SKM-1 treated with dmso at 0.1 percent for 144 hours (cell line): ENCODE measurements at regions not wholly inside any gene's neighbourhood (a gene's known extent, or its start where the extent isn't known, plus 50 kb on each side); places are given as distances from the start of the nearest gene placed in this dataset.
"Not testable (repeated sequence)": the region's sequence is repeated elsewhere in the genome, so short reads cannot be mapped to it uniquely, and the experiment has no call there.

Experiments
- DNase-seq: peaks from one replicate; lab custom pipeline; 2025; ENCODE audit not compliant: unreplicated experiment; lab: John Stamatoyannopoulos, UW

DNA sequence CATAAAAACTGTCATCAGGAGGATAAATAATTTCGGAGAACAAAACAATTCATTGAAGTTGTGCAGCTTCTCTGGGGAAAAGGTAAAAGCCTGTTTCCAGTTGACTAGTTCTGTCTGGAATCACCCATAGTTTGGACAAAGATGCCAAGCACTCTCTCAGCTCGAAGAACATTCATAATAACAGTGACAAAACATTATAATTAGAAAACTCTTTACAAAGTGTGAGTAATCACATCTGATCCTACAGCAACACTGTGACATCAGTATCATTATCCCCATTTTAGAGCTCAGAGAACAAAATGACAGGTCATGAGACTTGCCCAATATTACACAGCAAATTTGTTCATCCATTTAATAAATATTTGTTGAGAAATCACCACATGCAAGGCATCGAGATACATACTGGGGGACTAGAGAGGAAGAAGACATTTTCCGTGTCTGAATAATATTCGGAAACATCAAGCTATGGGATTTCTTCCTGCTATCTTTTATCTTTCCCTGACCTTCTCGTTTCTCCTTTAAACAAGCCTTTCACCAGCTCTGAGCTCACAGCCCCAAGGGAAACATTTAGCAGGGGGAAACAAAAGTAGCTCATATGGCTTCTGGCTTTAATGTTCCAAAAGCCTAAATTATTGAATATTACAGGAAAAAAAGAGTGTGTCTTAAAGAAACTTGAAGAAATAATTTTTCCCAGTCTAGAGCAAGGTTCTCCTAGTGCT lies 123.3 kb upstream of the GHITM start:
- no peak for DNase-seq

DNA sequence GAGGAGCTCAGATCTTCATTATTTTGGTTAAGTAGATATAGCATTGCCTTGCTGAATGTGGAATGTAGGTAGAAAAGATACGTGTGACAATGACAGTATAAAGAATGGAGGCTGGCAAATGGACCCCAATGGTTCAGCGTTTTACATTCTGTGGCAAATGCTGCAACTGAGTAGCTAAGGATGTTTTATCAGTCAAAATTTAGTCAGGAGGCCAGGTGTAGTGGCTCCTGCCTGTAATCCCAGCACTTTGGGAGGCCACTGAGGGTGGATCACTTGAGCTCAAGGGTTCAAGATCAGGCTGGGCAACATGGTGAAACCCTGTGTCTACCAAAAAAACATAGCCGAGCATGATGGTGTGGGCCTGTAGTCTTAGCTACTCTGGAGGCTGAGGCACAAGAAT lies 120.5 kb upstream of the GHITM start:
- no peak for DNase-seq

DNA sequence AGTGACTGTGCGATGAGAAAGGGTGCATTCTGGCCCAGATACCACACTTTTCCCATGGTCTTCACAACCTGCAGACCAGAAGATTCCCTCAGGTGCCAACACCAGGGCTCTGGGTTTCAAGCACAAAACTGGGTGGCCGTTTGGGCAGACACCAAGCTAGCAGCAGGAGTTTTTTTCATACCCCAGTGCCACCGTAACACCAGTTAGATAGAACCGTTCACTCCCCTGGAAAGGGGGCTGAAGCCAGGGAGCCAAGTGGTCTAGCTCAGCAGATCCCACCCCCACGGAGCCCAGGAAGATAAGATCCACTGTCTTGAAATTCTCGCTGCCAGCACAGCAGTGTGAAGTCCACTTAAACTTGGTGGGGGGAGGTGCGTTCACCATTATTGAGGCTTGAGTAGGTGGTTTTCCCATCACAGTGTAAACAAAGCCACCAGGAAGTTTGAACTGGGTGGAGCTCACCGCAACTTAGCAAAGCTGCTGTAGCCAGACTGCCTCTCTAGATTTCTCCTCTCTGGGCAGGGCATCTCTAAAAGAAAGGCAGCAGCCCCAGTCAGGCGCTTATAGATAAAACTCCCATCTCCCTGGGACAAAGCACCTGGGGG lies 119.4 kb upstream of the GHITM start:
- DNase-seq = not testable (repeated sequence)

DNA sequence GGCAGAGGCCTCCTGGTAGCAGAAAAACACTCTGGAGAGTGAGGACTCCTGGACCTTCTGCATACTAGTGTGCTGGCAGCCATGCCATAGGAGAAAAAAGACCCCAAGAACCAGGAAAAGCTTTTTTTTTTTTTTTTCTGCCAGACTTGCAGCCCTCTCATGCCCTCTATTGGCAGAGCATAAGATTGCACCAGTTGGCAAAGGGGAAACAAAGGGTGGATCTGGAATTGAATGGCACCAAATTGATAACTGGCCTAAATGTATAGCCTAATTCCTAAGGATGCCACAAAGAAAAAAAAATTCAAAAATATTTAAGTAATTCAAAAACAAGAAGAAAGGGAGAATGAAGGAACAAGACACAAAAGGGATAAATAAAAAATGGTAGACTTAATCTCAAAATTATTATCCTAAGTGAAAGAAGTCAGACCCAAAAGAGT lies 112.5 kb upstream of the GHITM start:
- DNase-seq = peak; percentile 17

DNA sequence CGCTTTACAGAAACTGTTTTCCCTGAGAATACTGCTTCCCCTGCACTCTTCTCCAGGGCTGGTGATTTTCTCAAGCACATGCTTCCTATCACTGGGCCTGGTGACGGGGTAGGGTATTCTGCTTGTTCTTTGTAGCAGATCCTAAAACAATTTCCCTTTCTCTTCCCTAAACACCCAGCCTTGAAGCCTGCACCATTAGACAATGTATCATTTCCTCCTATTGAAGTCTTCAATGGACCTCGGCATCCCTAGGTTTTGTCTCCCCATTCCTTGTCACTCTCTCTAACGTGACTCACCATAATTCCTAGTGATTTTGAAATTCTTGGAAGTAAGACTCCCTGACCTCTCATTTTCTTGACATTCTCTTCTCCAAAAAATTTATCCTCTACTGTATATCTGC lies 109.5 kb upstream of the GHITM start:
- DNase-seq = no peak

DNA sequence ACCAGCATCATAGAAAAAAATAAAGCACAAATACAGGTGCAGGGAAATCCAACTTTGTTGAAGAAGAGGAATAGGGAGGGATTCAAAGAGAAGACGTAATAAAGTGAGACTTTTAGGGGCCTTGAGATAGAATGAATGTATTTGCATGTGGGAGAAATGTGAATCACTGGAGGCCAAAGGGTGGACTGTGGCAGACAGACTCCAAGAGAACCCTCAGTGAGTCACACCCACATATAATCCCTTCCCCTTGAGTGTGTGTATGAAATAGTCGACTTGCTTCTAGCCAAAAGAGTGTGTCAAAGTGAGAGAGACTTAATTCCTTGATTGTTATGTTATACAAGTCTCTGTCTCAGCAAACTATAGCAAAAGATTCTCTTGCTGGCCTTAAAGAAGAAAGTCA lies 101.3 kb upstream of the GHITM start:
- no peak for DNase-seq

DNA sequence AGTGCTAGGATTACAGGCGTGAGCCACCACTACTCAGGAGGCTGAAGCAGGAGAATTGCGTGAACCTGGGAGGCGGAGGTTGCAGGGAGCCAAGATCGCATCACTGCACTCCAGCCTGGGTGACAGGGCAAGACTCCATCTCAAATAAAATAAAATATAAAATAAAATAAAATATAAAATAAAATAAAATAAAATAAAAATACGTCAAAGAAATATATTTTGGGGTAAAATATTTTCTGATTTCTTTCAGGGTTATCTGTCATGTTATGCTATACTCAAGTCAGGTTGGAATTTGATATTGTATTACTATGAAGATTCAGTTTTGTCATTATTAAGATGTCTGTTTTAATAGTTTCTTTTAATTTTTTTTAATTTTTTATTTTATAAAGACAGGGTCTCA lies 99.4 kb upstream of the GHITM start:
- DNase-seq = no peak

DNA sequence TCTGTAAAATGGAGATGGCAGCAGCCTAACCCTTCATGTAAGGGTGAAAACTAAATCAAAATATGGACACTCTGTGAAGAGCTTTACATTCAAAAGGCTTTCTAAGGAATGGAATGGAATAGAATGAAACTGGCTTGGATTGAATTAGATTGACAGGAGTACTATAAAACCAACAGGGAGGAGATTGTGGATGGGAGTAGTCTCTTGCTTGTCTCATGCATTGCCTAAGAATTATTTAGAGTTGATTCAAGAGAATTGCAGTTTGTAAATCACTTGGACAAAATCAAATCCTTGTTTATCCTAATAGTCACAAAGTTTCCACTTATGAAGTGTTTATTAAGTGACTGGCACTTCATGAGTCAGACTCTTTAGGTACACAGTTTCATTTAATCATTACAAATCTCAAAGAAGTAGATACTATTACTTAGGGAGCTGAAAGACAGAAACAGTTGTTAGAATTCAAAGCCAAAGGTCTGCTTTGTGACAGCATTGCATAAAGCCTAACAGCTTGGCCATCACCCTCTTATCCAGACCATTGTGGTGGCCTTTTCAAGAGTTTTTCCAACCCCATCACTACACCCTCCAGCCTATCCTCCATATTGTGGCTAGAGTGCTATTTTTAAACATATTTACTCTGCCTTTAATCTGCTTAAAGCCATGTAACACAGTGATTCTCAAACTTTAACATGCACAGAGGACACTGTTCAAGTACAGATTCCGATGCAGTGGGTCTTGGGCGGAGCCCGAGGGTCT lies 91.9 kb upstream of the GHITM start:
- DNase-seq = no peak

DNA sequence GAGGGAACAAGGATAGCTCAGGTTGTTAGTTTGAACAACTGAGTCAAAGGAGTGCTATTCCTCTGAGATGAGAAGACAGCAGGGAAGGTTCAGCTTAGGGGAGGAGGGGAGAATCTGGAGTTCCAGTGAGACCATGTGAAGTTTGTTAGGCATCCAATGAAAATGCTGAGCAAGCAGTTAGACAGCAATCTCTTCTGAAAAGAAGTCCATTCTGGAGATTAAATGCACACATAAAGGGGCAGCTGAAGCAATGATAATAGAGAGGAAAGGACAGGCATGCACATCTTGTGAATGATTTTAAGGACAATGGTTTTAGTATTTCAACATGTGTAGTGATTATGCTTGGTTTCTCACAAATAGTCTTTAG lies 89.7 kb upstream of the GHITM start:
- DNase-seq = no peak

DNA sequence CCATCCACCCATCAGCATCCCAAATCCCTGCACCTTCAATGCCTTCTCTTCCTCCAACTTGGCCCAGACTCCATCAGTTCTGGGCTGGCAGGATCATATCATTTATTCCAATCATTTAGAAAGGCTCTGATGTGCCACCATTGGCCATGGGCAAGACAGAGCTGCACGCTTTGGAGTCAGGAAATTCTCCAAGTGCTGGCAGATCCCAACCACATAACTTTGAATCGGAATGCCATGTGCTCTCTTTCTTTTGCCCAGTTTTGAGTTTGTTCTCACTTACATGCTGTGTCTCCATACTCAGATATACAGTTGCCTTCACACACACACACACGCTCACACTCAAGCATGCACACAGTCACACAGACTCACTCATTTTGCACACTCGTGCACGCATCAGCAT lies 85.7 kb upstream of the GHITM start:
- DNase-seq = no peak

DNA sequence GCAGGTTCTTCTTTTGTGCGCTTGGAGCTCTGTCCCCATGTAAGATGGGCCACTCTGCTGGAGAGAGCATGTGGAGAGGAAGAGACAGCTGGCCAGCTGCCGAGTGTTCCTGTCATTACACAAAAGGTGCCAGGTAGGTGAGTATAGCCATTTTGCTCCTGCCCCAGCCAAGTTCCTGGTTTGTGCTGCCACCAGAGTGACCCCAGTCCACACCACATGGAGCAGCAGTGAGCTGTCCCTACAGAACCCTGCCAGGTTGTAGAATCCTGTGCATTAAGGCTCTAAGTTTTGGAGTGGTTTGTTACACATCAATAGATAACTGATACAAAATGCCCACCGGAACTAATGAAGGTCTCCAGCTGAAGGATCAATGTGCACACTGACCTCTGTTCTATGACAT lies 84.6 kb upstream of the GHITM start:
- DNase-seq = no peak

DNA sequence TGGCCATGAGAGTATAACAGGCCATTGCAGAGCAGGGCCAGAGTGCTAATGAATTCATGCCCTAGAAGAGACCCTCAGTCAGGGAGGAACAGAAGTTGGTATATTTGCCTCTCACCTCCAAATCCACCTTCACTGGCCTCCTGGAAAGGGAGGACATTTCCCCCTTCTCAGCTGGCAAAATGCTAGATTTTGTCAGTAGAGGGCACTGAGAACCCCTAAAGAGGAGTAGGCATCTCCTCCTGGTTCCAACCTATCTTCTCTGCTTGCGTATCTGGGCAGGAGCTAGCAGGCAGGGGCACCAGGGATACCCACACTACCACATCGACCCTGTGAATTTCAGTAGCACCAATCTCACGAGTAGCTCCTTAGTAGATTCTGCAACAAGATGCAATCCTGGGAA lies 79.8 kb upstream of the GHITM start:
- DNase-seq = no peak

DNA sequence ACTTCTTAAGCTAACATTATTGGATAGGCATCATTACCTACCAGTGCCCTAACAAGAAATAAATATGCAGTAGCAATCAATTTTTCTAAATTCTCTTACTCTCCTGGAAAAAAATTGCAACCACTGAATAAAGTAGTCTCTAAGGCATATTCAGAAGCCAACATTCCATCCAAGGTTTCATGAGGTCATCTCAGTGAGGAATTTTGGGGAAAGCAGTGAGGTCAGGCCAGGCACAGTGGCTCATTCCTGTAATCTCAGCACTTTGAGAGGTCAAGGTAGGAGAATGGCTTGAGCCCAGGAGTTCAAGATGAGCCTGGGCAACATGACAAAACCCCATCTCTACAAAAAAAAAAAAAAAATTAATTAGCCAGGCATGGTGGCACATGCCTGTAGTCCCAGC lies 75.9 kb upstream of the GHITM start:
- DNase-seq = no peak

DNA sequence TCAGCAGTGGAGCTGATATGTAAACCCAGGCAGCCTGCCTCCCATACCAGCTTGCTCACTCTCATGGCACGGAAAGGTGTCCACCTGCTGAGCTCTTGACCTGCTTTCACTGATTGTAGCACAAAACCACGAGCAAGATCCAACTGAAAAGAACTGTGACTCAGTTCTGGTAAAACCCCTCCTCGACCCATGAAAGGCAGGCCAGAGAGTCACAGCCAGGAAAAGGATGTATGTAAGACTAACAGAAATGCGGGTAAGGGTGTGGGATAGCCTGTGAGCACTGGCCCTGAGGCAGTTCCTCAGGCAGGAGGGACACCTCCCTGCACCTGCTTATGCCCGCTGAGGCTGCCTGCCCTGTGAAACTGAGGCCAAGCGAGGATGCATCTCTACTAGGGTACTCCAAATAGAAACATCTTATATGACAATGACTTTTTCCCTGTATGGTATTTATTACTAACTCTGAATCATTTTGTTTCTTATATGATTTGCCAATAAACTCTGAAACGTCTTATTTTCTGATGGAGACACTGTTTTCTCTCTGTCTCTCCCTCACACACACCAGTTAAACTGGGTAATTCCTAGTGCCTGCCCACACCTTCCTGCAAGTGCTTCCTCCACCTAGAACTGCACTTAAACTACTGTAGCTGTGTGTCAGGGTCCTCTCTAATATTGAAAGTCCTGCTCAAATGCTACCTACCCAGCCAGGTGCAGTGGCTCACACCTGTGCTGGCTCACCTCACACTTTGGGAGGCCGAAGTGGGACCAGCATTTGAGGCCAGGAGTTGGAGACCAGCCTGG lies 73.3 kb upstream of the GHITM start:
- no peak for DNase-seq

DNA sequence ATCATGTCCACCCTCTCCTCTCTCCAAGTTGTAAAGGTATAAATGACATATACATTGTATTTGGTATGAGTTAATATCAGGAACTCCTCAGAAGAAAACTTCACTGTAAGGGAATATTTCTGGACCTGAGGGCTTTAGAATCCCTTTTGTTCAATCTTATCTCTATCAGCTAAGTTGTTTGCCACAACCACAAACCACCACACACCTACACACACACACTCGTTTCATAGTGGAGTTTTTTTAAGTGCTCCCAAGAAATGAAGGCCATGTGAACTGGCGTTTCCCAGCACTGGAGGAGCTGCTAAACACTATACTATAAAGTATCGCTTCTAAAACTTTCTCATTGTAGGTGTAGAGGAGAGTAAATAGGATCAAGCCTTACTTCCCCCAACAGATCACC lies 64.8 kb upstream of the GHITM start:
- no peak for DNase-seq

DNA sequence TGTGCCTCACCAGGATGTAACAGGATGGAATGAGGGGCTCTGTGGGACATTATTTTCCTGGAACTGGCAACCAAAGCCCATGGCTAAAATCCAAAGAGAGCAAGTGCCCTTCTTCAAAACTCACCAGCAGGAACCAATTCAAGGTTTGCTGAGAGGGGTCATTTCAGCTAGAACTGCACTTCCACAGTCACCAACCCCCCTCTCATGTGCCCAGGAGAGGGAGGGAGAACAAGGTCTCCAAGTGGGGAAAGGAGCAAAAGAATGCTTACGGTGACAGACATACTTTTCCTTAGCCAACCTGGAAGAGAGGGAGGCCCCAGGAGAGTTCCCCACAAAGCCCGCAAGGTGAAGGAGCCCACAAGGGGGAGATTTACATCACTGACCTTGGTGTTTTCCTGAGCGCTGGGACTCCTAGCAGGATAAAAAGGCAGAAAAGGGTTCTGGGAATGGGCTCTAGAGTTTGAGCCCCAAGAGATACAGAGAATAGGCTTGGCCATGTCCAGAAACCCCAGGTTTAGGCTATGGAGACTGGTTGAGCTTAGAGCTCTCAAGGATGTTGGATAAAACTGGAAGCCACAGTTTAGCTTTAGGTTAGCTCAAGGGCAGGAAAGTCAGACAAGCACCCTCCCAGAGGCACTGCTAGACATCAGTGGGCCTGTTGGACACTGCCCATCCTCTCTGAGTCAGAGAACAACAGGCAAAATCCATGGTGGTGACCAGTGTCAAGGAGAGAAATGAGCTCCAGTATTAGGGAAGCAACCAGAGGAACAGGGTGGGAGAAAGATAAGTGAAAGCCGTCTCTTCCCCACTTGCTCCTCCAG lies 63.9 kb upstream of the GHITM start:
- DNase-seq = no peak

DNA sequence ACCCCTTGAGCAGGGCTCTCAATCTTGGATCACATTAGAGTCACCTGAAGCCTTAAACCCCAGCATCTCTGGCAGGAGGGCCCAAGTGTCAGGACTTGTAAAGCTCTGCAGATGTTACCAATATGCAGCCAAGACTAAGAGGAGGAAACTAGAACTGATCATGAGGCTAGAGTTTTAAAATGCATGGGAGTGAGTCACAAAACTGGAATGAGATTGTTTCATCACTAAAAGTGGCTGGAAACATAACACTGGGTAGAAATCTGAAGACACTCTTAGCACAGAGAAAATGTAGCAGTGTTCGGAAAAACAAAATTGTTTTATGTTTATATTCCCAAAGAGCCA lies 63.3 kb upstream of the GHITM start:
- no peak for DNase-seq

DNA sequence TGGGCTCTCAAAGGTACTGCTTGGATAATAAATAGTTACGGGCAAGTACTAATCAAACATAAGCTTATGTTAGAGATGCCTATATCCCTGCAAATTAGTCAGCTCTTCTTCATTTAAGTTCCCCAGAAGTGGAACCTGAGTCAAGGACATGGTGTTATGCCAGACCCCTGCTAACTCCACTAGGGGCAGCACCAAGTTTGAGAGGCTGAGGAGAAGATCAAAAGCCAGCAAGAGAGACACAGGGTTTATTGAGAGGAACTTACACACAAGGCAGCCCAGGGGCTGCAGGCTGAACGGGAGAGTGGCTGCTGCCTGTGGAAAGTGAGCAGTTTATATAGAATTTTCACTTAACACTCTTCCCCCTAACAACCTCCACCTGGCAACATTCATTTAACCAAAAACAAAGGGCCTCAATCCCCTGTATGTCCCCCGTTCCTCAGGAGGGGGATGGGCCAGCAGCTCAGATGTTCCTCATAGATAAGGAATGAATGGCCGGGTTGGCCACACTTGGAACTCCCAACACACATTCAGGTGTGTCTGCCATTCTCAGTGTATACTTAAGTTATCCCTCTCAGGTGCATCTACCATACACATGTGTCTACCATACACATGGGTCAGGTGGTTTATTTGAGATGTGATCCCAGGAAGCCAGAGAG lies 62.6 kb upstream of the GHITM start:
- peak; percentile 49 for DNase-seq

DNA sequence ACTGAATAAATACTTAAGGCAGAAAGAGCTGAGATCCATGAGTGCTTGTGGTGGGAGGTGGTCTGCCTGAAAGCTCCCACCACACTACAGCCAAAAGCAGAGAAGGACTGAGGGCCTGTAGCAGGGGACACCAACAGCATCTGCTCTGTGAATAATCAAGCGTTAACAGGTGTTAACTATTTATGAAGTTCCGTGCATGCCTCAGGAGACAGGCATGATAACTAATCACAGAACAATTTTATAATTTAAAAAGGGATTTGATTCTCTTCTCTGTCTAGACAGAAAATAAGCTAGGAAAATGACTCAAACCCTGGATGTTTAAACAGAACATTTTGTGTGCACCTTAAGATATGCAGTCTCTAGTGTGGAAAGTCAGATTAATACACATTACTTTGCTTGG lies 61.5 kb upstream of the GHITM start:
- no peak for DNase-seq

DNA sequence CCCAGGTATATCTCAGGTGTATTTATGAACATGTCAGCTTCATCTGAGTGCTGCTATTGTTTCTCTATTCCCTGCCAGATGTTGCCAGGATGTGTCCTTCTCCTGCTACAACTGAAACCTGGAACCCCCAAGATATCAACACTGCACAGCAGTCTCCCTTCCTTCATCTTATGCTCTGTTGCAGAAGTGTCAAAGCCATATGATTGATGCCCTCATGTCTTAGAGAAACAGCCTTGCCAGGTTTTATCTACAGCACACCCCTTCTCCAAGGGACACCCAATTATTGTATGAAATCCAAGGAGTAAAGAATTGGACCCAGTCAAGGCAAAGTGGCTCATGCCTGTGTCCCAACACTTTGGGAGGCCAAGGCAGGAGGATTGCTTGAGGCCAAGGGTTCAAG lies 60.5 kb upstream of the GHITM start:
- no peak for DNase-seq
